DMS 273 treated with DMSO at 0.1 percent for 48 hours (cell line): ENCODE measurements at regions not wholly inside any gene's neighbourhood (a gene's known extent, or its start where the extent isn't known, plus 50 kb on each side); places are given as distances from the start of the nearest gene placed in this dataset.
"Not testable (repeated sequence)": the region's sequence is repeated elsewhere in the genome, so short reads cannot be mapped to it uniquely, and the experiment has no call there.

Experiments used
- DNase-seq: peaks from one replicate; lab custom pipeline; 2025; lab: John Stamatoyannopoulos, UW

DNA sequence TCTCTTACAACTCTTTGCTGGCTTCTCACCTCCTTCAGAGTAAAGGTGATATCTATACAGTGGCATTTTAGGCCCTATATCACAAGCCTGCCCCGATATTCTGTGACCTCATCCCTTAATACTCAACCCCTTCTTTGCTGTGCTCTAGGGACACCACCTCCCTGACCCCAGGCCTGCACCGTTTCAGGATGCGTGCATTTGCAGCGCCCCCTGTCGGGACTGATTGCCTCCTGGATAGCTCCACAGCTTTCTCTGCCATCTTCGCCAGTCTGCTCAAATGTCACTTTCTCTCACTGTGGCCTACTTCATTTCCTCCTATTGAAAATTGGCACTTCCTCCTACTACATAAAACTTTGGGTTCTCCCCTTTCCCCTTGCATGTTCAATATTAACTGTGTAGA is 289.6 kb downstream of the SOCS6 start:
- no peak for DNase-seq

DNA sequence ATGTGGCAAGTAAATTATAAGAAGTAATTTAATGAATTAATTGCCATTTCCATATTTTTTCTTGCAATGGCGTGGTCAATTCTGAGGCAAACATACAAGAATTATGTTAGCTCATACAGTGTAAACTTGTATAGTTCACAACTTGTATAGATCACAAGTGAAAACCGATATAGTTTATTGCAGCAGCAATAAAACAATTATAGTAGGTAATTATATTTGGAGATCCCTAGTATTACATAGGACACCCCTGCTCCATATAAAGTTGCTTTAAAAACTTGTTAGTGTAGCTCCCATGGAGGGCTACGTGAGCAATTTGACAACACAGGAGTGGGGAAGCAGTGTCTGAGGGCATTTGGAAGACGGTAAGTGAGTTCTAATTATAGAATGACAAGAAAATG is 288.2 kb downstream of the SOCS6 start:
- DNase-seq, result no peak

DNA sequence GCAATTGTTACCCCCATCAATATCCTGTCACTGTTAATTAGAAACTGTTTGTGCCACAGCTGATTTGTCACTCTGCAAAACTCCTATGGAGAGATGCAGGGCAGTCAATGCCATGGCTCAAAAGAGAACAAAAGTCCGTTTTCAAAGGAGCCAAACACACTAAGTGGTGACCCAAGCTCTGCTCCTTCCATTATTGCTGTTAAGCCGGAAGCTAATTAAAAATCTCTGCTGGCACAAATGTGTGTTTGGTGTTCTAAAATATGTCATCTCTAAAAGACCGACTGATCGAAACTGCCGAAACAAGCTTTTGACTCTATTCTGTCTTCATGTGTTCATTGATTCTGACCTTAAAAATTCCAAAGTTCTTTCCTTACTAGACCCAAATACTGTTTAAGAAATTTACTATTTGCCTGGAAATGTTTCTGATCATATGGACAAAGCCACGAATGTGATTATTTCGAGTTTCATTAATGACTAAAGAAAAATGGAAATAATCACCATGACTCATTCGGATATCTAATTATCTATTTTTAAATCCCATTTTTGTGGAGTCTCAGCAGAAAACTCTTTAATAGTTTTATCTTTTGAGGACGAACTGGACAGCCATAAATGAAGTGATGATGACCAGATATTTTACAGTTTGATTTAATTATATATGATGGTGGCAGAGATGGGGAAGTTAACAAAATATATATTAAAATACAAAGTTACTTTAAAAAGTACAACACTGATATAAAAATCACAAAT is 287.6 kb downstream of the SOCS6 start:
- DNase-seq, result no peak

DNA sequence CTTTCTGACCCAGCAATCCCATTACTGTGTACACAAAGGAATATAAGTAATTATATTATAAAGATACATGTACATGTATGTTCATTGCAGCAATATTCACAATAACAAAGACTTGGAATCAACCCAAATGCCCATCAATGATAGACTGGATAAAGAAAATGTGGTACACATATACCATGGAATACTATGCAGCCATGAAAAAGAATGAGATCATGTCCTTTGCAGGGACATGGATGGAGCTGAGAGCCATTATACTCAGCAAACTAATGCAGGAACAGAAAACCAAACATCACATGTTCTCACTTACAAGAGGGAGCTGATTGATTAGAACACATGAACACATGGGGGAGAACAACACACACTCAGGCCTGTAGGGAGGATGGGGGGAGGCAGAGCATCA is 286.1 kb downstream of the SOCS6 start:
- DNase-seq, result not testable (repeated sequence)

DNA sequence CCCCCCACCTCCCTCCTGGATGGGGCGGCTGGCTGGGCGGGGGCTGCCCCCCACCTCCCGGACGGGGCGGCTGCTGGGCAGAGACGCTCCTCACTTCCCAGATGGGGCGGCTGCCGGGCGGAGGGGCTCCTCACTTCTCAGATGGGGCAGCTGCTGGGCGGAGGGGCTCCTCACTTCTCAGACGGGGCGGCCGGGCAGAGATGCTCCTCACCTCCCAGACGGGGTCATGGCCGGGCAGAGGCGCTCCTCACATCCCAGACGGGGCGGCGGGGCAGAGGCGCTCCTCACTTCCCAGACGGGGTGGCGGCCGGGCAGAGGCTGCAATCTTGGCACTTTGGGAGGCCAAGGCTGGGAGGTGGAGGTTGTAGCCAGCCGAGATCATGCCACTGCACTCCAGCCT is 280.8 kb downstream of the SOCS6 start:
- DNase-seq, result not testable (repeated sequence)

DNA sequence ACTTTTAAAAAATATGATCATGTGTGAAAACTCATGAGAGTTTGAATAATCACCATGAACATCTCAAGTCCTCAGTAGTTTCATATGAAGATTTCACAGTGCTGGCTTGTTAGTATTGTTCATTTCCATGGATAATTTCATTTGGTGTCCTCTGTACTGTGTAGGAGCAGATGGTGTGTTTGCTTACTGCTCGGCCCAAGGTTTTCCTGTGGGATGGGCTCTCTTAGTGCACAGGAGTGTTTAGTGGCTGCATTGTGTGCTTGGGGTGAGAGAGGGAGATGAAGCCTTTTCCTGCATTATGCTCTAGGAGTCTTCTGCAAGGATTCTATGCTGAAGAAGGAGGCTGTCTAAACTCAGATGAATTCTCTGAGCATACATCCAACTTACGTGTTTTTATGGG is 270.6 kb downstream of the SOCS6 start:
- no peak for DNase-seq

DNA sequence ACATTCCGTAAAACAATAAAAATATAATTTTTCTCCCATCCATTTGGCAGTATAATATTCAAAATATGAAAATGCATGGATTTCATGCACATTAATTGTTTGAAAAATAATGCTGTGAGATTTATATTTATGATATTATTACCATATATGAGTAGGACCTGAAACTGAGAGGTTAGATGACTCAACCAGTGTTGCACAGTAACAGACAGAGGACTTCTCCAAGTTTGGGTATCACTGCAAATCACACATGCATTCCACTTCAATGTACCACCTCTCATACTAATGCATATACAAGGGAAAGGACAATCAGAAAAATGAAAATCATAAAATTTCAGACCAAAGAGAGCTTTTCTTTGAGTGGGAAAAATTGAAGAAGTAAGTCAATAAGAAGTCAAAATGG is 269.5 kb downstream of the SOCS6 start:
- DNase-seq, result no peak

DNA sequence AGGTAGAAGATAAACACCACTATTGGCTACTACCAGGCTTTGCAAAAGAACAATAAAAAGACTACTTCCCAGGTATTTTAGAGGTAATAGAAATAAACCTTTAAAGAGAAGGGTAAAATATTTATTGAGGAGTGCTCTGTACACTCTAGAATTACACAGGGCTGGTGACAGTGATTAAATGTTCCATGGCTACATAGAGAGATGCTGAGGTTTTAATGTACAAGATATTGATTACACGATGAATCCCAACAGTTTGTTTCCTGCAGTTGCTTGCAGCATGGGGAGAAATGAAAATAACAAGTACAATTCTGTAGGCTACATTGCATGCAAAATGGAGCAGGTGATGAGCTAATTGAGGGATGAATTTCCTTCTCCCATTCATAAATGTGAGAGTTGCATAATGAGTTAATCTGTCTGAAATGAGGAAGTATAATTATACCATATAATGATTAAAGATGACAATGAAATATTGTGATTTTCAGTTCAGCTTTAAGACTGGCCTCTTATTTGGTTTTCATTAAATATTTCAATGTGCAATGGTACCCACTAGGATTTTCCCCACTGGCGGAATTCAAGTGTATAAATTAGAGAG is 266.1 kb downstream of the SOCS6 start:
- no peak for DNase-seq

DNA sequence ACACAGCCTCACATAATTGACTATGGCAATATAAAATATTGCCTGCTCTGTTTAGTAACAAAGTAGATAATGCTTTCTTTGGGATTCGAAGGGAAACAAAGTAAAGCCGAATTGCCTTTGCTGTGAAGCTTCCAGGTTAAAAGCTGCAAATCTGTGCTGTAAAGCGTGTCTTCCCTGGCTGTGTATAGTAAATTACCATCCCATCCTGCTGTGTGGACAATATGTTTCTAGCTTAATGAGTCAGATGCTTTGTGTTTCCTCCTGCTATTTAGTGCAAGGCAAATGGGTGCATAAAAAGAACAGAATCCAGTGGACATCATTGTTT is 265.1 kb downstream of the SOCS6 start:
- no peak for DNase-seq

DNA sequence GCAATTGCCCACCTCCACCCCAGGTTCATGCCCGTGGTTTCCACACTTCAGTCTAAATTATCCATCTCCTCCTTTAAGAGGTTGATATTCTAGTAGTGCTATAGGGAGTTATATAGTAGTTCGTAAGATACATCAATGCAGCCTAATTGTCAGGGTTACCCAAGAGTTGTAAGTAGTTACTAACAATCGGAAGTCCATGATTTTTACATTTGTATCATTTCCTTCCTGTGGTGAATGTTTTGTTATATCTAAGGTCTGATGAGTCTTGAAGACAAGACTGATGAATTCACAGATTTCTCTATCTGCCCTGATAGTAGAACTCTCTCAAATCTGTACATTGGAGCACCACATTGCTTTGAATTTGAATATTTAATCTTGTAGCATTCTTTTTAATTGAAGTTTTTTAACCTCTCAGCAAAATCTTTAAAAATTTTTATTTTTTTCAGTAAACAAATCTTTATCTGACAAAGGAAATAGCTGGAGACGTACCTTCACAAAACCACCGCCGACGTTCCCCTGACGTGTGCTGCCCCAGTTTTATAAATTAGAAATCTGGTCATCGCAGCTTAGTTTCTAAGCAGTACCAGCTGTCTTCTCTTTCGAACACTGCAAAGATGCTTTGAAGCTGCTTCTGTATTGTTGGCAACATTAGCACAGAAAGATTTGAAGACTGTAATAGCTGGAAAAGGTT is 264.5 kb downstream of the SOCS6 start:
- DNase-seq, result no peak

DNA sequence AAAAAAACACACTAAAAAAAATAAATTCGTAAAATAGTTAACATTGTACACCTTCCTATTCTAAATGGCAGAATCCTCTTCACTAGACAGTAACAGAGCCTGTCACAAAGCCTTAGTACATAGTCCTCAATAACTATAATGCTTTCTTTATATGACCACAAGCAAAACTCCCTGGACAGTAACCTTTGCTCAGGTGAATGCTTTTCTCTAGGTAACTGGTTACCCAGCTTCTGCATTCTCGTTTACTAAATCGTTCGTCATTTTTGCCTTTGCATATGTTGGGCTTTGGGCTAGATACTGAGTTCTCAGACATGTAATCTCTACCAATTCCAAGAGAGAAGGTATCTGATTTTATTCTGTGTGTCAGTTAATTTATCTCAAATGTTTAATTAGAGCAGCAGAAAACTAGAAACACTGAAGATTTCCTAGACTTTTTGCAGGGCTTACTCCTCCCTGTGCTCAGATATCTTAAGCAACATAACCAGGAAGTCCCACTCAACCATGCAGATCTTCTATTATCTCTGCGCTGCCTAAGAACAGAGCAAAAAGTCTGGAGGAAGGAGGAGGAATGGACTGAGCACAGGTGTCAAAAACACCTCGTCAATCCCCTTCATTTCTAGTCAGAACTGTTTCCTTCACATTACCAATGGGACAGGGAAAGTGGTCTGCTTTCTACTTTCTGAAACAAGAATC is 247.7 kb downstream of the SOCS6 start:
- DNase-seq, result no peak

DNA sequence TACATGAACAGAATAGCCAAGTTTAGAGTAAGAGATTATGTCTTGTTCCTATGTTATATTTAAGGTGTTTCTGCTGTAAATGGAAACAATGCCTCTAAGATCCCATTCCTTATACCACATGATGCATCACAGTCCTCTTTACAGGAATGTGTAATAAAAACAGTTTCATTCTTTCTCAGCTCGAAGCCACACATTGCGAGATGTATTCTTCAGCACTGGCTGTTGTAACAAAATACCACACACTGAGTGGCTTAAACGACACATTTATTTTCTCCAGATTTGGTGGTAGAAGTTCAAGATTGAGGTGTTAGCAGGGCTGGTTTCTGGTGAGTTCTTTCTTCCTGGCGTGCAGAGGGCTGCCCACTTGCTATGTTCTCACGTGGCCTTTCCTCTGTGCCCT is 246.2 kb downstream of the SOCS6 start:
- no peak for DNase-seq

DNA sequence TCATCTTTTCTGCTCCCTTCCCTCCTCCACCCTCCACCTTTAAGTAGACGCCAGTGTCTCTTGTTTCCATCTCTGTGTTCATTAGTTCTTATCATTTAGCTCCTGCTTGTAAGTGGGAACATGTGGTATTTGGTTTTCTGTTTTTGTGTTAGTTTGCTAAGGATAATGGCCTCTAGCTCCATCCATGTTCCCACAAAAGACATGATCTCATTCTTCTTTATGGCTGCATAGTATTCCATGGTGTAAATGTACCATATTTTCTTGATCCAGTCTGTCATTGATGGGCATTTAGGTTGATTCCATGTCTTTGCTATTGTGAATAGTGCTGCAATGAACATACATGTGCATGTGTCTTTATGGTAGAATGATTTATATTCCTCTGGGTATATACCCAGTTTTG is 236.5 kb downstream of the SOCS6 start:
- not testable (repeated sequence) for DNase-seq

DNA sequence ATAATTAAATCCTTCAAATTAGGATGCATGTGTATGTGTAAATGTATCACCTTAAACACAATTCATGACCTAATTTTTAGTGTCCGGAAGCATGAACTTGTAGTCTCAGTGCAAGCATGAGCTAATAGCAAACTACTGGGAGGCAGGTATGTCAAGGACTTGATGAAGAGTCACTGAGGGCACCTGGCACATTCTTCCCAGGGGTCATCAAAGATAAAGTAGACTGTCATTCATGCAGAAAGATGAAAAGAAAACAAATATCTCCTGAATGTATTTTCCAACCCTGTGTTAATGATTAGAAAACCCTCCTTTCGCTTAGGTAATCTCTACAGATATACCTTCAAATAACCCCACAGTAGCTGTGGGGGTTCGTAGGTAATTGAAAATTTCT is 234.9 kb downstream of the SOCS6 start:
- no peak for DNase-seq

DNA sequence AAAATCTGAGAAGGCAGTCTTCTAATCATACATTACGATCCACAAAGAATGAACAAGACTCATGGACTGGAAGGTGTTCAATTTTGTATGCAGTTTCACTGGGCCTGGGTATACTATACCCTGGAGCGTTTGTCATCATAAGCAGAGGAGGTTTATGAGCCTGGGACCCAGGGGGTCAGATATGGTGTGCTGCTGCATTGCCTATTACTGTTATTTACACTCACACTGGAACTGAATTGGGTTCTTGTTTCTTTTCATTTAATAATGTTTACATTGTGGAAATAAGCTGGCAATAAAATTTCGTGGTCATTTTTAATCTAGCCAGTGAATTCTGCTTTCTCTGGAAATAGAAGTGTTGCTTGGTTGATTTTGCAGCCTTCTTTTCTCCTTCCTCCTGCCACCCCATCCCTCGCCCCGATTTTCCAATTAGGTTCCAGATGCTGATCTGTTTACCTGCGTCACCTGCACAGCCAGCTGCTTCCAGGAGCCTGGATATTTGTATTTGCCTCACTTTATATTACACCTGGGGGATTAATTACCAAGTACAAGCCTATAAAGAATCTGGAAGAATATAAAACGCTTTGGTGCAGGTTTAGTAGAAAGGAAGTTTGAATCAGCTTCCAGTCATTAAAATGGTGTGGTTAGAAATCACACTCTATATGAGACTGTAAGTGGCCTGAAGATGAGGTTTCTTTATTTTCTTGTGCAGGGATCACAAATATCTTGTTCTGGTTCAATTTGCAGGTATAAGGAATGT is 234.4 kb downstream of the SOCS6 start:
- DNase-seq, result no peak

DNA sequence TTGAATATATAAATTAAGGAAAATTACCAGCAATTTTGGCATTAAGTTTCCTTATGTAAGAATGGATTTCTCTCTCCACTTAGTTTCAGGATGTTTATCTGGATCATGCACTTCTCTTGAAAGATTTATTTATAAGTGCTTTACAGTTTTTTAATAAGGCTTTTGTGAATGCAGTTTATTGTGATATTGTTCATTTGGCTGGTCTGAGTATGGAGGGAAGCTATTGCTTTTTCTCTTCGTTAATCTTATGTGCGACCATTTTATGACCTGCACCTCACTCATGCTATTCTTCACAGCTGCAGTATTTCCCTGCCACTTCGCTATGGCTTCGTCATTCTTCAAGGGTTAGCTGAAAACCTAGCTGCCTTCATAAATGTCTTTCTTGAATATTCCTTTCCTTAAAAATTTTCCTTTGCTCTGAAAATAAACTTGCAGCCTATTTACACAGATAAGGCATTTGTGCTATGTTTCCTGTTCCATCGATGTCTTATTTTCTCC is 233.4 kb downstream of the SOCS6 start:
- DNase-seq, result no peak

DNA sequence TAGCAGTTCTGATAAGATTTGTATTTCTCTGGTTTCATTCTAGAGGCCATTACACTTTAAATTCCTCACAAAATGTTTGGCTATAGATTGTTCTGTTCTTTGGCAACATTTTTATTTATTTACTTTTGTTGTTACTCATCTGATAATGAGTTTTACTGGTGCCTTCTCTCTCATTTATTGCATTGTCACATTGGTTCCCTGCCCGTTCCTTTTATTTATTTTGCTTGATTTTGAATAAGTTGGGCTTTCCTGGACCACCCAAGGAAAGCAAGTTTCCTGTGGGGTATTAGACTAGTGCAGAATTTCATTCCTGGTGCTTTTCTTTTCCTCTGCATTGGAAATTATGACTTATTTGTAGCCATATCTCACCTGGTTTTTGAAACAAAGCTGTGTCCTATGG is 232.0 kb downstream of the SOCS6 start:
- no peak for DNase-seq

DNA sequence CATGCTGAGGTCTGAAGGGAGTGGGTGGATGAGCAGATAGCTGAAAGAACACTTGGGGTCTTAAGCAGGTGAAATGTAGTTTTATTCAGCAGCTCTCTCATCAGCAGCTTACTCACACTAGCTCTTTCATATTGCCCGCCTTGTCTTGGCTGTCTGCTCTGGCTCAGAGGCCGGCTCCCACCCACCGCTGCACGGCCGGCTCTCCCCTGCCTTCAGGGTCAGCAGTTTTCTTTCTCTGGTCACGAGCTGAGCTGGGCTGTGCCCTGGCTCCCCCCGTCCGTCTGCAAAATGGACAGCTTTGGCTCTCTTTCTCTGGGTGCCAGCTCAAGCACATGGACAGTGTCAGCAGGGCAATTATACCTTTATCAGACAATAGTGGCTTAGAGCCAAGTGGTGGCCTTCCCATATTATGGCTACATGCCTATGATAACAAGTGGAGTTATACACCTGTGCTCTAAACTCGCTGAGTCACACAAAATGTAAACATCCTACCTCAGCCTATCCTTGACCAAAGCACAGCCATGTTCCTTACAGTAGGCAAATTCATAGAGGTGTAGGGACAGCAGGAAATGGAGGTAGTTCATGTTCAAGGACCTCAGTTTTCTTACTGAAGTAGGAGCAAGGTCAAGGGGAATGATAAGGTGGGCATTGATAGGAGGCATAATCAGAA is 224.8 kb downstream of the SOCS6 start:
- no peak for DNase-seq

DNA sequence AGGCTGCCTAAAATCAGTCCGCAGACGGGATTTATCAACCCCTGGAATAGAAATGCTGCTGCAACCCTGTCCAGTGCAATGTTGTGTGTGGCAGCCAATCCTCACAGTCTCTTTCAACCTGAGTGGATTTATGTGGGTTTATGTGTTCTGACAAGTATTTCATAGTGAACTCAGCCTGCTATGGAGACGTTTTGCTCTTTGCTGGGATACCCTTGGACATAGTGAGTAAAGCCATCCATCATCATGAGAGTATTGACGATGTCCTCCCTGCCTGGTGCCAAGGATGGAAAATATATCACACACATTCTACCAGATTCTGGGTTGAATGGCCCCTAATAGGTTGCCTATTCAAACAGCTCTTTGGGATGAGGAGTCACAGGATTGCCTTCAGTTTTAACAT is 219.1 kb downstream of the SOCS6 start:
- DNase-seq, result no peak

DNA sequence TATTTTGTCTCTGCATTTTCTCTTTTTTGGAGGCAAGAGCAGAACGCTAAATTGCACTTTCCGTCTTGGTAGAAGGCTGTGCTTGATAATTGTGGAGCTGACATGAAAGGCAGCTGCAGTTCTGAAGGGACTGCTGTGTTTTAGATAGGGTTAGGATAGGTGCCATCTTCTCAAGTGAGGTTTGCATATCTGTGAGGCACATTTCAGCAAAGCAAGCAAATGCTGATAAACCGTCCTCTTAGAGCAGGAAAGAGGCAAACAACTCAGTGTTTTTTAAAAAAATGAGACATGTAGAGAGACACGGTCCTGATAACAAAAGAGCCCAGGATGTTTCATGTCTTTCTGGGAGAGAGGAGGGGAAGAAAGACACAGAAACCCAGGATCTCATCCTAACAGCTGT is 217.7 kb downstream of the SOCS6 start:
- no peak for DNase-seq

DNA sequence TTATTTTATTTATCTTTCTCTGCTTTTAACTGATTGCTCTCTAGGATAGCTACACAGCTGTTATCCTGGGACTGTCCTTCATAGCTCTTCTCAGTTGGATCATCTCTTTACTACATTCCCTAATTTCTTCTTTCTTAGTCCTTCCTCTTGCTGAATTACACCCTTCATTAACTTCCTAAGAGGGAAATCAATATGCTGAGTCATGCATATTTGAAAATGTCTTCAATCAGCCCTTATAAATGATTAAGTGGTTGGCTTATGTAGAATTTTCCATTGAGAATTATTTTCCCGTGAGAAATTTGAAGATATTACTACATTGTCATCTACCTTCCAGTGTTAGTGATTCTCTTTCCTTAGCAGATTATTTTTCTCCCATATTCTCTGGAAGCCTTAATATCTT is 214.2 kb downstream of the SOCS6 start:
- DNase-seq, result no peak

DNA sequence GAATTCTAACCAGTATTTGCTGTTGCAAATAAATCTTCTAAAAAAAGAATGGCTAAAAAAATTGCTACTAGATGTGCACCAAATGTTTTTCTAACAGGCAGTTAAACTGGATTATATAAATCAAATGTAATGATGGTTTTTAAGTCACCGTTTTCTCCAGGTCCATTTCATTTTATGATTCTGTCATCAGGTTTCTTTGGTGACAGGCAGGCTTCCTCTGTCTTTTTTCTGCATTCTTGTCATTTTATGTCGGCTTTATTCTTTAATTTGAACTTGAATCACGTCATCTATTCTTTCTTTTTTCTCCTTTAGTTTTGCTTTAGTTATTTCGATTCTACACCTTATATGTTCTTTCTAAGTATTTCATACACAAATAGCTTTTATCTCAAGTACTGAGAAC is 212.5 kb downstream of the SOCS6 start:
- DNase-seq, result no peak
